HG03280 (cell line): ENCODE measurements at regions not wholly inside any gene's neighbourhood (a gene's known extent, or its start where the extent isn't known, plus 50 kb on each side); places are given as distances from the start of the nearest gene placed in this dataset.
"Not testable (repeated sequence)": the region's sequence is repeated elsewhere in the genome, so short reads cannot be mapped to it uniquely, and the experiment has no call there.

ENCODE experiments used
- ATAC-seq: cut with Tn5 transposase; IDR thresholded peaks from one replicate; pipeline ENCODE4 v1.9.1; 2021; ENCODE audit warnings: mild to moderate bottlenecking, moderate library complexity; ENCODE audit not compliant: unreplicated experiment

- no peak for ATAC-seq
Measured at GRCh38 chr6:82506526-82506925, 142.9 kb downstream of the TPBG start.

GRCh38 chr6:82507112-82507511, 143.5 kb downstream of the TPBG start:
- ATAC-seq: no peak

- no peak for ATAC-seq
Measured at GRCh38 chr6:82511546-82511945, 147.9 kb downstream of the TPBG start.

- ATAC-seq: not testable (repeated sequence)
Measured at GRCh38 chr6:82517896-82518295, 154.3 kb downstream of the TPBG start.

- ATAC-seq: no peak
Measured at GRCh38 chr6:82521369-82521768, 157.8 kb downstream of the TPBG start.

GRCh38 chr6:82521861-82522260, 158.2 kb downstream of the TPBG start:
- ATAC-seq: no peak

GRCh38 chr6:82524031-82524430, 160.4 kb downstream of the TPBG start:
- no peak for ATAC-seq

GRCh38 chr6:82525775-82526495, 162.3 kb downstream of the TPBG start:
- no peak for ATAC-seq

GRCh38 chr6:82529960-82530460, 166.4 kb downstream of the TPBG start:
- ATAC-seq: not testable (repeated sequence)

GRCh38 chr6:82534876-82535275, 171.3 kb downstream of the TPBG start:
- ATAC-seq: no peak

- ATAC-seq: not testable (repeated sequence)
Measured at GRCh38 chr6:82549480-82549879, 185.9 kb downstream of the TPBG start.

GRCh38 chr6:82551311-82551710, 187.7 kb downstream of the TPBG start:
- ATAC-seq: not testable (repeated sequence)

GRCh38 chr6:82551831-82552230, 188.2 kb downstream of the TPBG start:
- no peak for ATAC-seq

GRCh38 chr6:82553863-82554531, 190.4 kb downstream of the TPBG start:
- no peak for ATAC-seq

GRCh38 chr6:82554666-82555065, 191.0 kb downstream of the TPBG start:
- no peak for ATAC-seq

- ATAC-seq: no peak
Measured at GRCh38 chr6:82555801-82556200, 192.2 kb downstream of the TPBG start.

- ATAC-seq: not testable (repeated sequence)
Measured at GRCh38 chr6:82558531-82558930, 194.9 kb downstream of the TPBG start.

- no peak for ATAC-seq
Measured at GRCh38 chr6:82567621-82568020, 204.0 kb downstream of the TPBG start.

GRCh38 chr6:82568290-82568993, 204.8 kb downstream of the TPBG start:
- peak; percentile 95 for ATAC-seq

- no peak for ATAC-seq
Measured at GRCh38 chr6:82569022-82569421, 205.4 kb downstream of the TPBG start.

GRCh38 chr6:82570083-82570482, 206.5 kb downstream of the TPBG start:
- ATAC-seq: no peak

GRCh38 chr6:82571455-82571854, 207.8 kb downstream of the TPBG start:
- ATAC-seq: no peak
